Lower lobe of right lung (tissue), 2 donors: ENCODE measurements at regions not wholly inside any gene's neighbourhood (a gene's known extent, or its start where the extent isn't known, plus 50 kb on each side); places are given as distances from the start of the nearest gene placed in this dataset.
"Not testable (repeated sequence)": the region's sequence is repeated elsewhere in the genome, so short reads cannot be mapped to it uniquely, and the experiment has no call there.

Source experiments
- ATAC-seq, 2 donors: fragments of 200-7000 bp; cut with Tn5 transposase; one replicate each; pipeline ENCODE4 v1.9.1; 2020 to 2022; ENCODE audit warnings: mild to moderate bottlenecking in 2 of 2, moderate library complexity in 2 of 2
- DNase-seq: peaks from one replicate; pipeline ENCODE4 v3.0.0-alpha.2; 2020
- H3K27ac ChIP-seq: fragments of 200-600 bp; one replicate; pipeline ENCODE4 v1.8.0; 2022
- H3K27me3 ChIP-seq: fragments of 200-600 bp; one replicate; pipeline ENCODE4 v1.8.0; 2022; ENCODE audit warnings: low read depth
- H3K36me3 ChIP-seq: fragments of 200-600 bp; one replicate; pipeline ENCODE4 v1.8.0; 2022; ENCODE audit warnings: mild to moderate bottlenecking
- H3K4me1 ChIP-seq: fragments of 200-600 bp; one replicate; pipeline ENCODE4 v1.8.0; 2022
- H3K4me3 ChIP-seq: fragments of 200-600 bp; one replicate; pipeline ENCODE4 v1.8.0; 2022; ENCODE audit warnings: mild to moderate bottlenecking
- H3K9me3 ChIP-seq: fragments of 200-600 bp; one replicate; pipeline ENCODE4 v1.8.0; 2022
- CTCF ChIP-seq: fragments of 200-600 bp; IDR thresholded peaks from one replicate; pipeline ENCODE4 v1.8.0; 2022; ENCODE audit warnings: antibody characterized with exemption, mild to moderate bottlenecking
- intact Hi-C: fragments of 100-400 bp; cut with DNase I; formaldehyde crosslinking; loops from one replicate; pipeline ENCODE4 v1.11.0; 2022
- donor health status: DM: no; HTN: yes; CAD: no; lungs with severe emphysema.

- intact Hi-C loops = no loop called here
- Histone ChIP-seq H3K4me1 (no peaks in the 10 kb centered on the region), H3K27ac (no peak overlapping the region), H3K36me3 (no peaks in the 10 kb centered on the region), H3K27me3 (no peaks in the 10 kb centered on the region), H3K4me3 (no peak overlapping the region), H3K9me3 (no peaks in the 10 kb centered on the region)
- no peak for ATAC-seq
- TF ChIP-seq CTCF = no peak
- DNase-seq = no peak
Observed at GRCh38 chr6:168169624-168170023, 90.6 kb upstream of the FRMD1 start.

GRCh38 chr6:168168936-168169335 lies 89.9 kb upstream of the FRMD1 start:
- H3K4me3 ChIP-seq, H3K27ac ChIP-seq, DNase-seq, ATAC-seq, H3K9me3 ChIP-seq, intact Hi-C loops, H3K4me1 ChIP-seq, H3K27me3 ChIP-seq, H3K36me3 ChIP-seq: not testable (repeated sequence)

GRCh38 chr6:168168330-168168729 lies 89.3 kb upstream of the FRMD1 start:
- H3K4me1 ChIP-seq, H3K27me3 ChIP-seq, H3K9me3 ChIP-seq, ATAC-seq, H3K4me3 ChIP-seq, intact Hi-C loops, H3K36me3 ChIP-seq, H3K27ac ChIP-seq, DNase-seq: not testable (repeated sequence)

- no peak for DNase-seq
- no peaks in the 10 kb centered on the region for H3K36me3 ChIP-seq
- ATAC-seq = no peak
- no peak overlapping the region for H3K4me3 ChIP-seq
- no peaks in the 10 kb centered on the region for H3K27me3 ChIP-seq
- H3K27ac ChIP-seq = no peak overlapping the region
- no peak for TF ChIP-seq CTCF
- intact Hi-C loops = no loop called here
- H3K4me1 ChIP-seq = peaks cover 5% of the 10 kb centered on the region
- H3K9me3 ChIP-seq = no peaks in the 10 kb centered on the region
Observed at GRCh38 chr6:168167431-168168315, 88.7 kb upstream of the FRMD1 start.

GRCh38 chr6:168166627-168167026 lies 87.6 kb upstream of the FRMD1 start:
- Histone ChIP-seq H3K27ac (no peak overlapping the region), H3K4me3 (no peak overlapping the region), H3K9me3 (no peaks in the 10 kb centered on the region), H3K36me3 (no peaks in the 10 kb centered on the region), H3K27me3 (no peaks in the 10 kb centered on the region), H3K4me1 (peaks cover 5% of the 10 kb centered on the region)
- intact Hi-C loops = no loop called here
- no peak for ATAC-seq
- no peak for DNase-seq
- TF ChIP-seq CTCF = no peak

- no peak overlapping the region for H3K4me3 ChIP-seq
- TF ChIP-seq CTCF = no peak
- H3K9me3 ChIP-seq = no peaks in the 10 kb centered on the region
- DNase-seq = no peak
- no peak overlapping the region for H3K27ac ChIP-seq
- H3K4me1 ChIP-seq = peaks cover 5% of the 10 kb centered on the region
- H3K36me3 ChIP-seq = no peaks in the 10 kb centered on the region
- no peaks in the 10 kb centered on the region for H3K27me3 ChIP-seq
- no peak for ATAC-seq
- intact Hi-C loops = no loop called here
Observed at GRCh38 chr6:168165891-168166290, 86.9 kb upstream of the FRMD1 start.
